C4-2B (cell line): ENCODE measurements at regions not wholly inside any gene's neighbourhood (a gene's known extent, or its start where the extent isn't known, plus 50 kb on each side); places are given as distances from the start of the nearest gene placed in this dataset.

Experiments used
- ZFX ChIP-seq: fragments of 450-650 bp; IDR thresholded peaks from 2 replicates; pipeline ENCODE4 v1.6.1; 2017
- TF ChIP-seq, protein P1 (sequence below): fragments of 450-650 bp; conservative IDR thresholded peaks from 2 replicates; pipeline ENCODE4 v1.5.1; 2017; ENCODE audit warnings: mild to moderate bottlenecking

DNA sequence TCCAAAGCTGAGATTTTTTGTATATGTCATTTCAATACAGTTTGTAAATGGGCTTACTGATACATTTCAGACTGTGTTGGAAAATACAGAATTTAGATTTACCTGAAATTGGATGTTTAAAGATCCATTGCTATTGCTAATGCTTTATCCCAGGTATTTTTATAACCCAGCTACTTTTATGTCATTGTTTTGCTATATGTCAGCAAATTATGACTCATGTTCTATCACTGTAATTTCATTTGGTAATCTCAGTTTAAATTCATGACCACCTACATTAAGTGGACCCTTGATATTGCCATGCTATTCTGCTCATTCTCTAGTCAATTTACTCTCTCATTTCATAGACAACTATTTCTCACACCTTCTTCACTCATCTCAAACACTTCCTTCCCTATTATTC lies 281.2 kb downstream of the IPO8 start:
- TF ChIP-seq, protein P1, sequence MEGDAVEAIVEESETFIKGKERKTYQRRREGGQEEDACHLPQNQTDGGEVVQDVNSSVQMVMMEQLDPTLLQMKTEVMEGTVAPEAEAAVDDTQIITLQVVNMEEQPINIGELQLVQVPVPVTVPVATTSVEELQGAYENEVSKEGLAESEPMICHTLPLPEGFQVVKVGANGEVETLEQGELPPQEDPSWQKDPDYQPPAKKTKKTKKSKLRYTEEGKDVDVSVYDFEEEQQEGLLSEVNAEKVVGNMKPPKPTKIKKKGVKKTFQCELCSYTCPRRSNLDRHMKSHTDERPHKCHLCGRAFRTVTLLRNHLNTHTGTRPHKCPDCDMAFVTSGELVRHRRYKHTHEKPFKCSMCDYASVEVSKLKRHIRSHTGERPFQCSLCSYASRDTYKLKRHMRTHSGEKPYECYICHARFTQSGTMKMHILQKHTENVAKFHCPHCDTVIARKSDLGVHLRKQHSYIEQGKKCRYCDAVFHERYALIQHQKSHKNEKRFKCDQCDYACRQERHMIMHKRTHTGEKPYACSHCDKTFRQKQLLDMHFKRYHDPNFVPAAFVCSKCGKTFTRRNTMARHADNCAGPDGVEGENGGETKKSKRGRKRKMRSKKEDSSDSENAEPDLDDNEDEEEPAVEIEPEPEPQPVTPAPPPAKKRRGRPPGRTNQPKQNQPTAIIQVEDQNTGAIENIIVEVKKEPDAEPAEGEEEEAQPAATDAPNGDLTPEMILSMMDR: no peak
- TF ChIP-seq ZFX: no peak
